HG03520 (cell line): ENCODE measurements at regions not wholly inside any gene's neighbourhood (a gene's known extent, or its start where the extent isn't known, plus 50 kb on each side); places are given as distances from the start of the nearest gene placed in this dataset.
"Not testable (repeated sequence)": the region's sequence is repeated elsewhere in the genome, so short reads cannot be mapped to it uniquely, and the experiment has no call there.

Experiments
- ATAC-seq: cut with Tn5 transposase; IDR thresholded peaks from one replicate; pipeline ENCODE4 v1.9.1; 2021; ENCODE audit warnings: mild to moderate bottlenecking, moderate library complexity; ENCODE audit not compliant: unreplicated experiment

- ATAC-seq = no peak
These were observed 130.0 kb downstream of the C9orf152 start for GRCh38 chr9:110077925-110078324.

GRCh38 chr9:110078604-110079003 lies 129.4 kb downstream of the C9orf152 start:
- ATAC-seq = no peak

- ATAC-seq = no peak
These were observed 126.6 kb downstream of the C9orf152 start for GRCh38 chr9:110081395-110081794.

GRCh38 chr9:110083866-110084265 lies 124.1 kb downstream of the C9orf152 start:
- ATAC-seq = no peak

GRCh38 chr9:110086537-110086936 lies 121.4 kb downstream of the C9orf152 start:
- no peak for ATAC-seq

- no peak for ATAC-seq
These were observed 120.4 kb downstream of the C9orf152 start for GRCh38 chr9:110087605-110088004.

- ATAC-seq = no peak
These were observed 119.9 kb downstream of the C9orf152 start for GRCh38 chr9:110088099-110088498.

- no peak for ATAC-seq
These were observed 118.1 kb downstream of the C9orf152 start for GRCh38 chr9:110089681-110090370.

GRCh38 chr9:110092792-110093191 lies 115.2 kb downstream of the C9orf152 start:
- no peak for ATAC-seq

- no peak for ATAC-seq
These were observed 114.5 kb downstream of the C9orf152 start for GRCh38 chr9:110093417-110093816.

- no peak for ATAC-seq
These were observed 114.1 kb downstream of the C9orf152 start for GRCh38 chr9:110093871-110094270.

GRCh38 chr9:110095161-110095595 lies 112.8 kb downstream of the C9orf152 start:
- no peak for ATAC-seq

- ATAC-seq = no peak
These were observed 112.2 kb downstream of the C9orf152 start for GRCh38 chr9:110095776-110096175.

GRCh38 chr9:110096674-110097073 lies 111.3 kb downstream of the C9orf152 start:
- not testable (repeated sequence) for ATAC-seq

- no peak for ATAC-seq
These were observed 108.5 kb downstream of the C9orf152 start for GRCh38 chr9:110099236-110100095.

- peak; percentile 85 for ATAC-seq
These were observed 106.3 kb downstream of the C9orf152 start for GRCh38 chr9:110101531-110102161.

- no peak for ATAC-seq
These were observed 104.7 kb downstream of the C9orf152 start for GRCh38 chr9:110103257-110103656.

GRCh38 chr9:110104261-110104809 lies 103.6 kb downstream of the C9orf152 start:
- no peak for ATAC-seq

- no peak for ATAC-seq
These were observed 102.9 kb downstream of the C9orf152 start for GRCh38 chr9:110105107-110105506.

- ATAC-seq = no peak
These were observed 101.3 kb downstream of the C9orf152 start for GRCh38 chr9:110106661-110107060.
